Spleen (tissue), 7 donors: ENCODE measurements at regions not wholly inside any gene's neighbourhood (a gene's known extent, or its start where the extent isn't known, plus 50 kb on each side); places are given as distances from the start of the nearest gene placed in this dataset.

Experiments
- CTCF ChIP-seq, 11 experiments: fragments of 200-600 bp in 7 of 11; fragments of 450-650 bp in 4 of 11; sonication (generic) in 4 of 11; IDR thresholded peaks in 8 of 11; conservative IDR thresholded peaks in 3 of 11; 1 replicate in 7 of 11; 2 replicates in 4 of 11; pipeline versions ENCODE4 v1.4.0 to v1.8.0; 2016 to 2021; ENCODE audit warnings: antibody characterized with exemption in 11 of 11, inconsistent platforms in 4 of 11, mild to moderate bottlenecking in 1 of 11
- POLR2A ChIP-seq, 3 donors: fragments of 450-650 bp; IDR thresholded peaks; one replicate each; pipeline ENCODE4 v1.5.1; 2017; ENCODE audit warnings: antibody characterized with exemption in 3 of 3, mild to moderate bottlenecking in 1 of 3
- POLR2AphosphoS5 ChIP-seq, 3 donors: sonication (generic); formaldehyde crosslinking; IDR thresholded peaks; one replicate each; pipeline ENCODE4 v1.5.1; 2017; ENCODE audit warnings: antibody characterized with exemption in 3 of 3
- donor health status: DM: no; HTN: no; CAD: no; lungs with moderate emphysema.
- donor health status: DM: no; HTN: no; CAD: no.
- donor health status: DM: no; HTN: no; CAD: no.

DNA sequence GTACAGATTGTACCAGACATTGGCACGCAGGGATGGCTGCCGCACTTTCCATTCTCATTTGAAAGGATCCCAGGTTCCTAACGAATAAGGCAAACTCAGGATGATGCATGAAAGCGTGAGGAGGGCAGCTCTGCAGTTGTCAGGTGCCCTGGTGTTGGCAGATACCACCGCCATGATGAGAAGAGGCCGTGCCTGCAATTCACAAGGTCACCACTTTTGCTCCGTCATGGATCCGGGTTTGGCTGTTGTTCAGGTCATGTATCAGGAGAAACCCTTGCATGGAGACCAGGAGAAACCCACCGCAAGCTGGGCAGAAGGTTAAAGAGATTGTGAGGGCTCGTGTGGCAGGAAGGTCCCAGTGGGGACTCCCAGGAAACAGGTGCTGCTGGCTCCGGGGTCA, 233.2 kb downstream of the KLF6 start:
- TF ChIP-seq CTCF (IDR thresholded peaks at IDR 0.05 in 8 of 11, conservative IDR thresholded peaks at IDR 0.05 in 3 of 11) (no peak), POLR2AphosphoS5 (IDR thresholded peaks at IDR 0.05) (no peak), POLR2A (IDR thresholded peaks at IDR 0.05) (no peak)
